B cell (primary cell): ENCODE measurements at regions not wholly inside any gene's neighbourhood (a gene's known extent, or its start where the extent isn't known, plus 50 kb on each side); places are given as distances from the start of the nearest gene placed in this dataset.

ENCODE experiments used
- ATAC-seq: fragments of 200-7000 bp; cut with Tn5 transposase; one replicate; pipeline ENCODE4 v1.10.0; 2021; ENCODE audit warnings: low read depth, mild to moderate bottlenecking, moderate number of reproducible peaks, moderate library complexity
- CTCF ChIA-PET: fragments of 350-600 bp; sonication (Branson Sonifier 250); formaldehyde crosslinking; loops from one replicate; lab custom pipeline; 2021; ENCODE audit warnings: antibody characterized with exemption, inconsistent platforms; lab: Charles Lee
- POLR2A ChIA-PET: fragments of 350-600 bp; sonication (Branson Sonifier 250); formaldehyde crosslinking; loops from one replicate; lab custom pipeline; 2021; ENCODE audit warnings: antibody characterized with exemption; lab: Charles Lee
- DNase-seq: peaks from one replicate; pipeline ENCODE4 v3.0.0; 2013
- H2AFZ ChIP-seq: 2 replicates; pipeline ENCODE4 v1.6.1; 2012; ENCODE audit warnings: mild to moderate bottlenecking, low read depth, low read length; ENCODE audit not compliant: insufficient read depth, poor library complexity, severe bottlenecking
- H3K27ac ChIP-seq, 2 donors: 1 replicate in 1 of 2; 2 replicates in 1 of 2; pipeline ENCODE4 v1.5.1; 2012 to 2013; ENCODE audit warnings: low read length in 2 of 2, mild to moderate bottlenecking in 2 of 2, moderate library complexity in 1 of 2
- H3K27me3 ChIP-seq, 4 experiments: fragments of 200-600 bp in 1 of 4; sonication (generic) in 1 of 4; replicated peaks in 1 of 4; 1 replicate in 2 of 4; 2 replicates in 2 of 4; pipeline versions ENCODE4 v1.6.1 to v1.7.0; 2013 to 2016; ENCODE audit warnings: low read length in 3 of 4, mild to moderate bottlenecking in 2 of 4, mixed read lengths in 1 of 4, moderate library complexity in 1 of 4; ENCODE audit not compliant: insufficient read depth in 4 of 4, control insufficient read depth in 3 of 4; ENCODE audit errors: control extremely low read depth in 1 of 4
- H3K36me3 ChIP-seq, 2 experiments: replicated peaks in 1 of 2; 1 replicate in 1 of 2; 2 replicates in 1 of 2; pipeline versions ENCODE4 v1.6.1 to v1.7.1; 2013; ENCODE audit warnings: low read length in 1 of 2; ENCODE audit not compliant: insufficient read depth in 2 of 2, control insufficient read depth in 1 of 2; ENCODE audit errors: control extremely low read depth in 1 of 2, extremely low read depth in 1 of 2
- H3K4me1 ChIP-seq, 2 donors: fragments of 200-600 bp in 1 of 2; sonication (generic) in 1 of 2; 1 replicate in 1 of 2; 2 replicates in 1 of 2; pipeline versions ENCODE4 v1.5.1 to v1.6.1; 2013 to 2017; ENCODE audit warnings: low read length in 2 of 2; ENCODE audit not compliant: control insufficient read depth in 2 of 2, insufficient read depth in 2 of 2
- H3K4me2 ChIP-seq: replicated peaks from 2 replicates; pipeline ENCODE3; 2012; ENCODE audit warnings: mild to moderate bottlenecking, low read depth, low read length; ENCODE audit not compliant: poor library complexity, severe bottlenecking
- H3K4me3 ChIP-seq, 5 experiments: fragments of 200-600 bp in 1 of 5; sonication (generic) in 1 of 5; 1 replicate in 3 of 5; 2 replicates in 2 of 5; pipeline versions ENCODE4 v1.5.1 to v1.7.0; 2011 to 2016; ENCODE audit warnings: low read length in 4 of 5, mild to moderate bottlenecking in 4 of 5, low read depth in 2 of 5, control low read depth in 1 of 5, moderate library complexity in 1 of 5; ENCODE audit not compliant: insufficient read depth in 1 of 5; ENCODE audit errors: control extremely low read depth in 1 of 5, extremely low read depth in 1 of 5
- H3K79me2 ChIP-seq: fragments of 200-600 bp; sonication (generic); one replicate; pipeline ENCODE4 v1.6.0; 2016; ENCODE audit warnings: low read length; ENCODE audit not compliant: control insufficient read depth, insufficient read depth
- H3K9ac ChIP-seq: fragments of 200-600 bp; sonication (generic); 2 replicates; pipeline ENCODE4 v1.6.1; 2017; ENCODE audit warnings: mild to moderate bottlenecking, low read length, moderate library complexity
- H3K9me3 ChIP-seq, 3 donors: one replicate each; pipeline versions ENCODE4 v1.6.1 to v1.7.1; 2013; ENCODE audit warnings: low read length in 2 of 3; ENCODE audit not compliant: control insufficient read depth in 2 of 3, insufficient read depth in 1 of 3; ENCODE audit errors: control extremely low read depth in 1 of 3
- H4K20me1 ChIP-seq: 2 replicates; pipeline ENCODE4 v1.6.0; 2012; ENCODE audit warnings: mild to moderate bottlenecking, low read length; ENCODE audit not compliant: insufficient read depth, control insufficient read depth, poor library complexity, severe bottlenecking
- H3K27ac Mint-ChIP-seq: one replicate; pipeline ENCODE4 v1.8.0; 2021; ENCODE audit warnings: mixed read lengths
- H3K27me3 Mint-ChIP-seq: one replicate; pipeline ENCODE4 v1.8.0; 2021; ENCODE audit warnings: mixed read lengths
- H3K4me1 Mint-ChIP-seq: one replicate; pipeline ENCODE4 v1.8.0; 2021; ENCODE audit warnings: mixed read lengths
- H3K4me3 Mint-ChIP-seq: one replicate; pipeline ENCODE4 v1.8.0; 2021; ENCODE audit warnings: mixed read lengths
- H3K9me3 Mint-ChIP-seq: one replicate; pipeline ENCODE4 v1.8.0; 2022; ENCODE audit warnings: mixed read lengths; ENCODE audit not compliant: insufficient read depth
- EZH2 ChIP-seq: IDR thresholded peaks from 2 replicates; pipeline ENCODE4 v1.6.1; 2012; ENCODE audit warnings: borderline replicate concordance, low read depth, mild to moderate bottlenecking, moderate library complexity, low read length; ENCODE audit not compliant: insufficient read depth, poor library complexity, severe bottlenecking
- WGBS: methylation state at CpG from one replicate; pipeline ENCODE4 v1.1.5; 2013; ENCODE audit warnings: missing lambda C conversion rate; ENCODE audit not compliant: insufficient coverage; 5-methylcytosine and 5-hydroxymethylcytosine counted together
- intact Hi-C: fragments of 100-400 bp; cut with micrococcal nuclease; formaldehyde crosslinking; loops from one replicate; pipeline ENCODE4 v1.10.0; 2022
- TF ChIP-seq, protein P1 (sequence below): fragments of 200-600 bp; IDR thresholded peaks from one replicate; pipeline ENCODE4 v1.8.0; 2022; ENCODE audit warnings: antibody characterized with exemption, mild to moderate bottlenecking

DNA sequence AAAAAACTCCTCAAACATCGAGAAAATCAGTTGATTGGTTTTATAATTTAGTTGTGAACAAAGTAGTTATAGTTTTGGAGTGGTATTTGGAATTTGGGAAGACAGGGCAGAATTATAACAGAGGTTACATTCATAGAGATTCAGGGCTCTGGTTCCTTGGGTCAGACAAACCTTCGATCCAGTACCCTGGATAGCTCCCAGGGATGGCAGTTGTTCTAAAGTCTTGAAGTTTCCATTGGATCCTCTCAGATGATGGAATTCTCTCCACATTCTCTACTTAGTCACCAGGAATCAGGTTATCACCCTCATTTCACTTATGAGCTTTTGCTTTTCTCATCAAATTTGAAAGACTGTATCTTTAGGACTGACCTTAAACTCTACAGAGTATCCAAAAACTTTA lies 285.1 kb downstream of the CENPW start:
- CTCF ChIA-PET, result no interaction called here
- TF ChIP-seq EZH2, result no peak
- TF ChIP-seq, protein P1, sequence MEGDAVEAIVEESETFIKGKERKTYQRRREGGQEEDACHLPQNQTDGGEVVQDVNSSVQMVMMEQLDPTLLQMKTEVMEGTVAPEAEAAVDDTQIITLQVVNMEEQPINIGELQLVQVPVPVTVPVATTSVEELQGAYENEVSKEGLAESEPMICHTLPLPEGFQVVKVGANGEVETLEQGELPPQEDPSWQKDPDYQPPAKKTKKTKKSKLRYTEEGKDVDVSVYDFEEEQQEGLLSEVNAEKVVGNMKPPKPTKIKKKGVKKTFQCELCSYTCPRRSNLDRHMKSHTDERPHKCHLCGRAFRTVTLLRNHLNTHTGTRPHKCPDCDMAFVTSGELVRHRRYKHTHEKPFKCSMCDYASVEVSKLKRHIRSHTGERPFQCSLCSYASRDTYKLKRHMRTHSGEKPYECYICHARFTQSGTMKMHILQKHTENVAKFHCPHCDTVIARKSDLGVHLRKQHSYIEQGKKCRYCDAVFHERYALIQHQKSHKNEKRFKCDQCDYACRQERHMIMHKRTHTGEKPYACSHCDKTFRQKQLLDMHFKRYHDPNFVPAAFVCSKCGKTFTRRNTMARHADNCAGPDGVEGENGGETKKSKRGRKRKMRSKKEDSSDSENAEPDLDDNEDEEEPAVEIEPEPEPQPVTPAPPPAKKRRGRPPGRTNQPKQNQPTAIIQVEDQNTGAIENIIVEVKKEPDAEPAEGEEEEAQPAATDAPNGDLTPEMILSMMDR, result no peak
- Mint-ChIP-seq H3K4me3 (no peak overlapping the region), H3K9me3 (no peaks in the 10 kb centered on the region), H3K27ac (no peak overlapping the region), H3K4me1 (no peaks in the 10 kb centered on the region), H3K27me3 (no peaks in the 10 kb centered on the region)
- no peaks in the 10 kb centered on the region for H4K20me1 ChIP-seq
- no peaks in the 10 kb centered on the region for H3K9me3 ChIP-seq
- no peak for DNase-seq
- no peak for ATAC-seq
- no peaks in the 10 kb centered on the region for H3K27me3 ChIP-seq
- WGBS, result 86% methylated on average over 1 of the region's 2 CpGs
- intact Hi-C loops, result no loop called here
- no peak overlapping the region for H3K27ac ChIP-seq
- no peaks in the 10 kb centered on the region for H3K4me1 ChIP-seq
- POLR2A ChIA-PET, result no interaction called here
- H3K4me2 ChIP-seq, result no peak overlapping the region
- no peaks in the 10 kb centered on the region for H3K36me3 ChIP-seq
- no peak overlapping the region for H2AFZ ChIP-seq
- no peak overlapping the region for H3K4me3 ChIP-seq
- H3K79me2 ChIP-seq, result no peaks in the 10 kb centered on the region
- no peak overlapping the region for H3K9ac ChIP-seq

DNA sequence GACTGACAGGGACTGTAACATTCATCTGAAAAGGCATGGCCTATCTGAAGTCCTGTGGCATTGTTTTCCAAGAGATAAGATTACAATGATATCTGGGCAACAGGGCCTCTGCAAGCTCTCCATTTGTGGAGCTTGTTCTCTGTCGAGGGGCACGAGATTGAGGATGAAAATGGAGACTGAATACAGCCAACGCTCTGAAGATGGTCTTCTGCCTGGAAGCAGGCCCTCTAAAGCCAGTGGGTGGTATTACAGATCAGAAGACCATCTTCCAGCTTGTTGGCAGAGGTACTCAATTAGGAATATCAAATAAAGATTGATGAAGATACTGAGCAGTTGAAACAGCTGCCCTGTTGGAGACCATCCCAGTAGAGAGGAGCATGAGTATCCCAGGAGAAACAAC lies 288.2 kb downstream of the CENPW start:
- Mint-ChIP-seq H3K4me1 (no peaks in the 10 kb centered on the region), H3K4me3 (no peak overlapping the region), H3K9me3 (no peaks in the 10 kb centered on the region), H3K27me3 (no peaks in the 10 kb centered on the region), H3K27ac (no peak overlapping the region)
- no peak for TF ChIP-seq EZH2
- TF ChIP-seq, protein P1, result no peak
- no peak overlapping the region for H3K9ac ChIP-seq
- ChIA-PET CTCF (no interaction called here), POLR2A (no interaction called here)
- H3K36me3 ChIP-seq, result no peaks in the 10 kb centered on the region
- no peaks in the 10 kb centered on the region for H3K9me3 ChIP-seq
- no peak overlapping the region for H3K4me3 ChIP-seq
- H2AFZ ChIP-seq, result no peak overlapping the region
- WGBS, result 70% methylated on average over 3 of the region's 3 CpGs
- no peak overlapping the region for H3K27ac ChIP-seq
- ATAC-seq, result no peak
- no peak for DNase-seq
- H4K20me1 ChIP-seq, result no peaks in the 10 kb centered on the region
- no peaks in the 10 kb centered on the region for H3K4me1 ChIP-seq
- no peaks in the 10 kb centered on the region for H3K79me2 ChIP-seq
- intact Hi-C loops, result no loop called here
- no peaks in the 10 kb centered on the region for H3K27me3 ChIP-seq
- H3K4me2 ChIP-seq, result no peak overlapping the region
